ENCODE measurements at regions not wholly inside any gene's neighbourhood (a gene's known extent, or its start where the extent isn't known, plus 50 kb on each side); places are given as distances from the start of the nearest gene placed in this dataset.
"Not testable (repeated sequence)": the region's sequence is repeated elsewhere in the genome, so short reads cannot be mapped to it uniquely, and the experiment has no call there.

DNA sequence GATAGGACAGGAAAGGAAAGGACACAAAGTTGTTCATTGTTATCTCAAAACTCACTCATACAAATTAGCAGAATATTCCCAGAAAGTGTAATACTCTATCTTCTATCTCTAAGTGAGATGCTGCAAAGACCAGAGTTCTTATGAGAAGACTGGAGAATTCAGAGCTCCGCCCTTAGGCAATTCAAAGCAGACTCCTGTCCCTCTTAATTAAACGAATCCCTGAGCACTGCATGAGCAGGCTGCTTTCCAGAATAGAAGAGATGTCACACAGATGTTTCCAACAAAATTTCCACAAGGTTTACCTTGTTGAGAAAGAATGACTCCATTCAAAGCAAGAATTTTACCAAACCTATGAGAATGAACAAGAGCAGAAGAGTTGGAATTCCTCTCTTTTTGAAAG, 630.8 kb upstream of the INTU start:
- DNase-seq, result no peak

DNA sequence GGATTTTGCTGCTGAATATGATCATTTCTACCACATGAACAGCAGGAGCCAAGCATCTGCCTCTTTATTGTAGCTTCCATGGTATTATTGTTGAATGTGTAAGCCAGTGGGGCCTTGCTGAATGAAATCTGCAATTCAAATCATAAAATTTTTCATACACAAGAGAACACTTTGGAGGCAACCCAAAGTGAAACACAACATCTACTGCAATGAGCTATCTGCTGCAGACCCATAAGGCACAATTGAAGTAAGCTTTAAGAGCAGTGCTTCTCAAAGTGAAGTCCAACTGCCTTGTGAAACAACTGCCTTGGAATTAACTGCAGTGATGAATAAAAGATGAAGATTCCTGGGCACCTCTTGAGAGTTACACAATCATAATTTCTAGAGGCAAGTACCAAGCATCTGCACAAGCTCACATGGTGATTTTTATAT, 626.3 kb upstream of the INTU start:
- no peak for DNase-seq

DNA sequence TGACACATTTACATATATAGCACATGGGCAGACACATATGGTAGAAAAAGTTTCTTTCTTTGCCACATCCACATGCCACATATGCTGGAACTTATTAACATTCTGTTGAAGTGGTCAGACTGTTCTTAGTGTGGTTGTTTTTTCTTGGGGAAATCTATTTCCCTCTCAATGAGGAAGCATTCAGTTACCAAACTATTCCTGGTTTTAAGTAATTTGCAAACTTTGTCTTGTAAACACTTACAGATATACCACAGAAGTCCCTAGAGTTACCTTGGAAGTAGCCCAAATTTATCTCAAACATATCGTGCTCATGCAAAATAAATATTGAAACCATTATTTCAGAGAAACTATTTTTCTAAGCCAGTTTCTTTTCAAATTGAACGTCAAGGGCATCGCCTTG, 625.5 kb upstream of the INTU start:
- no peak for DNase-seq

DNA sequence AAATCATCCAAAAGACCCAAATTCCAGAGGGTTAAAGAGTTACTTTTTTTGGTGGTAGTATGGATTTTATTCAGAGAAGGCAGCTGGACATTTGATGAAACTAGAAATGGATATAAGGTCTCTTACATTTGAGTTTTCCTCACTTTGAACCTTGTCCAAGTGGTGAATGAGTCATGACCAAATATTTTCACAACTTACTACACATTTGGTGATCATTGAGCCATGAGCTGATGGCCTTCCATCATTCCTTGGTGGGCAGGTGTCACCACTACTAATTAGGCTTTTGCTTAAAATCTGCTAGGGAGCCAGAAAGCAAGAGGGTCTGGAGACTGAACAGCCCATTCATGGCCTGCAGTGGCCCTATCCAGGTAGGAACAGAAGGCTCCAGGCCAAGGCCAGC, 620.2 kb upstream of the INTU start:
- no peak for DNase-seq

- peak; percentile 1 for DNase-seq
Measured at GRCh38 chr4:127015667-127016117, 617.1 kb upstream of the INTU start.

DNA sequence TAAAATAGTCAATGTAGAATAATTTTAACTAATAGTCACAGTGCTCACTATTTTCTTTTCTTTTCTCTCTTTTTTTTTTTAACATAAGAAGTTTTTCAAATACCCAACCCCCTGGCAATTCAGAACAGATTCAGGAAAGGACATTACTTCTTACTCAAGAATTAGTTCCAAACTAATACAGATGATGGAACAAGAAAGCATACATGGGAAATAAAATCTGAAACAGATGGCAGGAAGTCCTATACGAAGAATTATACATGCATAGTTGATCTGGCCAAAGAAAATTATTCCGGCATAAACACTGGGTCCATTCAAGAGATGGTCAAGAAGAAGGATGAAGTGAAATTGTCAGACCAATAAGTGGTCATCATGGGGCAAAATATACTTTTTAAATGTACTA, 614.4 kb upstream of the INTU start:
- no peak for DNase-seq

DNA sequence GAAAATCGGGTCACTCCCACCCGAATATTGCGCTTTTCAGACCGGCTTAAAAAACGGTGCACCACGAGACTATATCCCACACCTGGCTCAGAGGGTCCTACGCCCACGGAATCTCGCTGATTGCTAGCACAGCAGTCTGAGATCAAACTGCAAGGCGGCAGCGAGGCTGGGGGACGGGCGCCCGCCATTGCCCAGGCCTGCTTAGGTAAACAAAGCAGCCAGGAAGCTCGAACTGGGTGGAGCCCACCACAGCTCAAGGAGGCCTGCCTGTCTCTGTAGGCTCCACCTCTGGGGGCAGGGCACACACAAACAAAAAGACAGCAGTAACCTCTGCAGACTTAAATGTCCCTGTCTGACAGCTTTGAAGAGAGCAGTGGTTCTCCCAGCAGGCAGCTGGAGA, 611.9 kb upstream of the INTU start:
- not testable (repeated sequence) for DNase-seq

DNA sequence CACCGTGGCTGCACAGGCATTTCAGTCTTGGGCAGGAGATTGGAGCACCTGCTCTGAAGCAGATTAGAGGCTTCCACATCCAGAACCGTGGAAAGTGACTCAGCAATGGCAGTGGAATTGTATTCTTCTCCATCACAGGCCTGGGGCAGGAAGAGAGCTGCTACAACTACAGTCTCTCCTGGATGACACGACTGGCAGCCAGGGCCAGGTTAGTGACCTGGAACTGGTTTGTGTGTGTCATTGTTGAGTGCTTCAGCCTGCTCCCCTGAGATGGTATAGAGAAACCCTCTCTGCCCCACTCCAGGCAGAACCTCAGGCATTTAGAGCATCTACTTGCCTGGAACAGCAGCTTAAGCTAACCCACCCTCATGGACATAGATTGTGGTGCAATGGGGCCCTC, 596.5 kb upstream of the INTU start:
- no peak for DNase-seq

- DNase-seq, result no peak
Measured at GRCh38 chr4:127045861-127046260, 586.9 kb upstream of the INTU start.

- DNase-seq, result no peak
Measured at GRCh38 chr4:127047930-127048329, 584.8 kb upstream of the INTU start.

DNA sequence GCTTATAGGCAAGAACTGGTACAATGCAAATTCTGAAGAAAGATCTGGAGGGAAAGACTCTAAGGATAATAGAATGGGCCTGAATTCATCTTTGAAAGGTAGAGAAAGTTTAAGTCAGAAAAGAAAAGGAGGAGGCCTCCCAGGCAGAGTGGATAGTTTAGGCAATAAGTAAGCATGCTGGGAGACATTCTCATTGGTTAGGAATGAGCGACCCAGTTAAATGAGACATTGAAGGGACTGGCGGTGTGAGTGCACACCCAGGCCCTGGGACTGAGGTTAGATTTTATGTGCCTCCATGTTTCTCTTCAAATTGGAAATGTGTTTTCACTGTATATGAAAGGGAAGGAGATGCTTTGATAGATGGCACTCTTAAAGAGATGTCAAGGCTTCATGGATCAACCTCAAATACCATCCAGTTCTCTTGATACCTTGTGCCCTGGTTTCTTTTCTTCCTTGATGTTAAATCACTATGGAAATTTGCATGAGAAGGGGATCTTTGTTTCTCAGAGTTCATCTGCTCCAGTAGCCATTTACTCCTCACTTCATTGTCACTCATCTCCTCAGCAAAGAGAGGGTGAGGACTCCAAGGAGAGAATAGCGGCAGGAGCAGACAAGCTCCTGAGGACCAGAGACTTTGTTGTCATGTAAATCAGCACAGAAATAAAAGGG, 584.2 kb upstream of the INTU start:
- no peak for DNase-seq

GRCh38 chr4:127049526-127049925, 583.2 kb upstream of the INTU start:
- no peak for DNase-seq

DNA sequence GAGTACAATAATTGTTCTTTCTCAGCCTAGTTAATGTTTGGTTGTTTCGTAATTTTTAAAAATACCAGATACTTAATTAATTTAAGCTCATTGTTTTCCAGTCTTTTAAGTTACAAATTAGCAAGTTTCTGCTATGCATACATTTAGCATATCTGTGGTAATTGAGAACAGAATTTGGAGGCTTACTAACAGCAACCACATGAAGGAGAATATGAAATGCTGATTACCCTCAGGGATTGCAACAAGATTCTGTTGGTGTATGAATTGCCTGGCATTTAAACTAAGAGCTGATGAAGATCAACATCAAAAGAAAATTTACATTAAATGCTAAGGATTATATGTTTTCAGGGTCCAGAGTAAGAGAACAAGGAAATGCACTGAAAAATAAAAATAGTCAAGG, 580.0 kb upstream of the INTU start:
- DNase-seq, result no peak

- peak; percentile 5 for DNase-seq
Measured at GRCh38 chr4:127055357-127055756, 577.4 kb upstream of the INTU start.

DNA sequence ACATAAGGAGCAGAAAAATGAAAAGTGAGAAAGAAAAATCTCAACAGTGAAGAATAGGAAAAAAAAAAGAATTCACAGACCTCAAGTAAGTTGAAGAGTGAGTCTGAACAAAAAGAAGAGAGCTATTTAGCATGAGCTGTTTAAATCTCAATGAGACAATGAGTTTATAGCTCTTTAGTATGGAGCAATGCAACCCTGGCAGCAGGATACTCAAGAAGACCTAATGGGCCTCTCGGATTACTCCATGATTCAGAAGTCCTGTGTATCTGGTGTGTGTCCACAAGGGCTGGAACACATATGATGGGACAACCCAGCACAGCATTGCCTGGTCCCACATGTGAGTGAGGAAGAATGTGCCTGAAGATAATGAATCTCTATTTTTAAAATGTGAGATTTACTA, 563.1 kb upstream of the INTU start:
- no peak for DNase-seq

GRCh38 chr4:127071443-127071842, 561.3 kb upstream of the INTU start:
- no peak for DNase-seq

GRCh38 chr4:127080141-127080540, 552.6 kb upstream of the INTU start:
- DNase-seq, result no peak

- no peak for DNase-seq
Measured at GRCh38 chr4:127081041-127081440, 551.7 kb upstream of the INTU start.

- DNase-seq, result no peak
Measured at GRCh38 chr4:127082986-127083385, 549.8 kb upstream of the INTU start.

- no peak for DNase-seq
Measured at GRCh38 chr4:127084666-127085065, 548.1 kb upstream of the INTU start.

- no peak for DNase-seq
Measured at GRCh38 chr4:127097061-127097460, 535.7 kb upstream of the INTU start.

DNA sequence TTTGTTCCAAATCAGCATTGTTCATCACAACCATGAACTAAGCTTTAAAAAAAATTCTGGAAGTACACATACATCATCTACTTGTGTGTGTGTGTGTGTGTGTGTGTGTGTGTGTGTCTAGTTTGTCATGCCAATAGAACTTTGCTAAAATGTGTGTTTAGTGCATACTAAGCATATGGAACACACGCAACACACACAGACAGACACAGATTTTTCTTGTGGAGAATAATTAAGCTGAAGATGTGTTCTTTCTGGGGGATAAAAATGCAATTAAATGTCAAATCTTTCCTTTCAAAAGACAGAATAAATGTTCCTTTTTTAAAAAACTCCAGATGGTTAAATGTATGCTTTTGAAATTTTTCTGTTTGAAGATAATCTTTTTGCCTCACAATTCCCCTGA, 530.4 kb upstream of the INTU start:
- no peak for DNase-seq

DNA sequence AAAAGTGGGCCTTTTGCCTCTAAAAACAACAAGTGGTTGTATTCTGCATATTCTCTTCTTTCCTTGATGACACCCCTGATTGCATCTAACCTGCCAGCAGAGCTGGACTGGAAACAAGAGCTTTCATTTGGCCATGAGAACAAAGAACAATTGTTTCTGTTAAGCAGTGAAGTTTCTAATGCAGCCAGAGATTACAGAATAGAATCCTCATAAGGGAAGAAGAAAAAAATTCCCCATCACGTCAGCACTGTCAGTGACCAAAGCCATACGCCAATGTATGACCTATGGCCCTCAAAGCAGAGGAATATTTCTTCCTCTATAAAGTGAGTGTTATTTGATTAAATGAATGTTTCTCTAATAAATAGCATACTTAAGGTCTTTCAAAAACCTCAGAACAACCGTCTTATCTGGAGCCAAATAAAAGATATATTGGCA, 529.1 kb upstream of the INTU start:
- DNase-seq, result no peak

DNA sequence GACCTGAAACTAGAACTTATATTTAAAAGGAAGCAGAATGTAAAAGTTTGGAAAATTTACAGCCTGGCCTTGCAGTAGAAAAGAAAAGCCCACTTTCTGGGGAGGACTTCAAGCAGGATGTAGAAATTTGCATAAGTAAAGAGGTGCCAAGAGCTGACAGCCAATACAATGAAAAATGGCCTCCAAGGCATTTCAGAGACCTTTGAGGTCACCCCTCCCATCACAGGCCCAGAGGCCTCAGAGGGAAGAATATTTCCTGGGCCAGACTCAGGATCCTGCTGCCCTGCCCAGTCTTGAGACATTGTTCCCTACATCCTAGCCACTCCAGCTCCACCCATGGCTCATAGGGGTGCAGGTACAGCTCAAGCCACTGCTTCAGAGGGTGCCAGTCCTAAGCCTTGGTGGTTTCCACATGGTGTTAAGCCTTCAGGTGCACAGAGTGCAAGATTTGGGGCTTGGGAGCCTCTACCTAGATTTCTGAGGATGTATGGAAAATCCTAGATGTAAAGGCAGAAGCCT, 518.9 kb upstream of the INTU start:
- DNase-seq, result no peak

DNA sequence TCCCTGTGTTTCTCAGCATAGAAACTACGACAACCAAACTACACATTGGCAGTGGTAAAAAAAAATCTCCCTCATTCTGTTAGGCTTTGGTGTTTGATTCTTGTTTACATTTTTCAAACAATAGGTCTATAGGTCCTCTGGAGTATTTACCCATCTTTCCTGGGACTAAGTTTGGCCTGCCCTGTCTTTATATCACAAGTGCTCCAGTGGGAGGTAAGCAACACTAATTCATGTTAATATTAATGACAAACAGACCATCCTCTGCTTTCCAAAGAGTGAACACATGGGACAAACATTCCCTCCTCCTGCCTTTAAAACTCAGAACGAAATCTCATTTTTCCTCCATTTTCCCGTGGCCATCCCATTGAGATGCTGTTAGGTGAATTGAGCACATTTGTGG, 514.1 kb upstream of the INTU start:
- no peak for DNase-seq

Measured in occipital lobe (tissue), 1 donor.